Ovary (tissue), 3 donors: ENCODE measurements at regions not wholly inside any gene's neighbourhood (a gene's known extent, or its start where the extent isn't known, plus 50 kb on each side); places are given as distances from the start of the nearest gene placed in this dataset.

Source experiments
- CTCF ChIP-seq, 3 donors: fragments of 450-650 bp in 2 of 3; fragments of 200-600 bp in 1 of 3; IDR thresholded peaks; one replicate each; pipeline versions ENCODE4 v1.5.1 to v1.8.0; 2016 to 2022; ENCODE audit warnings: antibody characterized with exemption in 3 of 3, mild to moderate bottlenecking in 1 of 3
- EP300 ChIP-seq: sonication (generic); formaldehyde crosslinking; IDR thresholded peaks from one replicate; pipeline ENCODE4 v1.6.1; 2017; ENCODE audit warnings: antibody characterized with exemption
- POLR2A ChIP-seq: fragments of 450-650 bp; IDR thresholded peaks from one replicate; pipeline ENCODE4 v1.6.1; 2017; ENCODE audit warnings: antibody characterized with exemption, mild to moderate bottlenecking, moderate library complexity
- donor health status: DM: no; HTN: no; CAD: no.

DNA sequence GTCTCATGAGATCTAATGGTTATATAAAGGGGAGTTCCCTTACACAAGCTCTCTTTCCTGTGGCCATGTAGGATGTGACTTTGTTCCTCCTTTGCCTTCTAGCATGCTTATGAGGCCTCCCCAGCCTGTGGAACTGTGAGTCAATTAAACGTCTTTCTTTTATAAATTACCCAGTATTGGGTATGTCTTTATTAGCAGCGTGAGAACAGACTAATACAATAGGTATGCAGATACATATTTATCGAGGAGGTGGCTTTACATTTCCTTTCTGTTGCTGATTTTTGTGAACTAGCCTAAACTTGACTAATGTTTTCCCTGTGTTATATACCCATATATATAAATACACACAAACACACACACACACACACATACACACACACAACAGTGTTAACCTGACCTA lies 80.2 kb downstream of the VCX2 start:
- TF ChIP-seq CTCF (IDR thresholded peaks at IDR 0.05), result no peak
- TF ChIP-seq POLR2A, result no peak
- TF ChIP-seq EP300, result no peak
